SK-N-SH (cell line): ENCODE measurements at regions not wholly inside any gene's neighbourhood (a gene's known extent, or its start where the extent isn't known, plus 50 kb on each side); places are given as distances from the start of the nearest gene placed in this dataset.

Experiments used
- CHD2 ChIP-seq: fragments of 150-350 bp; IDR thresholded peaks from 2 replicates; pipeline ENCODE4 v1.6.1; 2018; ENCODE audit warnings: low read length; ENCODE audit not compliant: partially characterized antibody
- CTCF ChIP-seq: fragments of 200-600 bp; sonication (generic); IDR thresholded peaks from 2 replicates; pipeline ENCODE4 v1.6.1; 2017; ENCODE audit warnings: antibody characterized with exemption, mild to moderate bottlenecking, moderate library complexity
- EP300 ChIP-seq, 2 experiments: IDR thresholded peaks; 2 replicates each; pipeline versions ENCODE4 v1.4.0 to v1.6.1; 2012; ENCODE audit warnings: borderline replicate concordance in 1 of 2, low read depth in 1 of 2, low read length in 1 of 2
- MXI1 ChIP-seq: IDR thresholded peaks from 2 replicates; pipeline ENCODE4 v1.6.1; 2012; ENCODE audit warnings: mild to moderate bottlenecking, low read depth, low read length, improper control_type of control experiment
- POLR2AphosphoS5 ChIP-seq: IDR thresholded peaks from 2 replicates; pipeline ENCODE4 v1.6.1; 2012; ENCODE audit warnings: low read depth, low read length
- REST ChIP-seq: IDR thresholded peaks from 2 replicates; pipeline ENCODE4 v1.6.1; 2012; ENCODE audit warnings: mild to moderate bottlenecking, low read depth, low read length, moderate library complexity
- TAF1 ChIP-seq: IDR thresholded peaks from 2 replicates; pipeline ENCODE4 v1.6.1; 2012; ENCODE audit warnings: low read depth, mild to moderate bottlenecking, low read length, moderate library complexity, borderline replicate concordance
- ZBTB33 ChIP-seq: IDR thresholded peaks from 2 replicates; pipeline ENCODE4 v1.4.0; 2012; ENCODE audit warnings: low read depth, borderline replicate concordance

GRCh38 chrX:152028579-152028978, 54.1 kb upstream of the GABRE start:
- TF ChIP-seq MXI1 (no peak), CTCF (no peak), ZBTB33 (no peak), EP300 (IDR thresholded peaks at IDR 0.05; ENCODE audit: borderline replicate concordance in 1 of 2, low read depth in 1 of 2, low read length in 1 of 2) (no peak), REST (no peak), POLR2AphosphoS5 (no peak), TAF1 (no peak), CHD2 (no peak)
